GM04504 (cell line): ENCODE measurements at regions not wholly inside any gene's neighbourhood (a gene's known extent, or its start where the extent isn't known, plus 50 kb on each side); places are given as distances from the start of the nearest gene placed in this dataset.
"Not testable (repeated sequence)": the region's sequence is repeated elsewhere in the genome, so short reads cannot be mapped to it uniquely, and the experiment has no call there.

Source experiments
- DNase-seq: peaks from one replicate; pipeline ENCODE4 v3.0.0-alpha.2; 2012; ENCODE audit warnings: low read depth

- no peak for DNase-seq
Observed at GRCh38 chrX:500481-501010, 113.8 kb upstream of the PPP2R3B start.

- no peak for DNase-seq
Observed at GRCh38 chrX:506341-506740, 119.6 kb upstream of the PPP2R3B start.

- DNase-seq = no peak
Observed at GRCh38 chrX:508163-508562, 121.5 kb upstream of the PPP2R3B start.

GRCh38 chrX:508821-509220, 121.8 kb upstream of the SHOX start:
- DNase-seq = not testable (repeated sequence)

GRCh38 chrX:511089-511488, 119.5 kb upstream of the SHOX start:
- not testable (repeated sequence) for DNase-seq

- DNase-seq = no peak
Observed at GRCh38 chrX:518319-518718, 112.3 kb upstream of the SHOX start.

- DNase-seq = no peak
Observed at GRCh38 chrX:519741-520140, 110.8 kb upstream of the SHOX start.

- no peak for DNase-seq
Observed at GRCh38 chrX:522456-522855, 108.1 kb upstream of the SHOX start.

- no peak for DNase-seq
Observed at GRCh38 chrX:525134-525533, 105.5 kb upstream of the SHOX start.

- DNase-seq = no peak
Observed at GRCh38 chrX:526295-527224, 104.0 kb upstream of the SHOX start.

- no peak for DNase-seq
Observed at GRCh38 chrX:530726-531610, 99.6 kb upstream of the SHOX start.

- no peak for DNase-seq
Observed at GRCh38 chrX:531611-531936, 99.0 kb upstream of the SHOX start.

GRCh38 chrX:534804-535203, 95.8 kb upstream of the SHOX start:
- no peak for DNase-seq

GRCh38 chrX:536616-537015, 94.0 kb upstream of the SHOX start:
- DNase-seq = no peak

GRCh38 chrX:537151-537550, 93.4 kb upstream of the SHOX start:
- DNase-seq = no peak

- DNase-seq = no peak
Observed at GRCh38 chrX:538311-538710, 92.3 kb upstream of the SHOX start.

GRCh38 chrX:541006-541405, 89.6 kb upstream of the SHOX start:
- not testable (repeated sequence) for DNase-seq

GRCh38 chrX:542179-542578, 88.4 kb upstream of the SHOX start:
- no peak for DNase-seq

GRCh38 chrX:545452-545885, 85.1 kb upstream of the SHOX start:
- DNase-seq = peak; percentile 46

GRCh38 chrX:550514-550913, 80.1 kb upstream of the SHOX start:
- DNase-seq = no peak

GRCh38 chrX:551306-551705, 79.3 kb upstream of the SHOX start:
- no peak for DNase-seq

GRCh38 chrX:552496-552895, 78.1 kb upstream of the SHOX start:
- no peak for DNase-seq

- DNase-seq = no peak
Observed at GRCh38 chrX:554271-554670, 76.3 kb upstream of the SHOX start.
